ENCODE measurements at regions not wholly inside any gene's neighbourhood (a gene's known extent, or its start where the extent isn't known, plus 50 kb on each side); places are given as distances from the start of the nearest gene placed in this dataset.
A peak's percentile ranks its signal among the peaks of the same experiment; 100 is the strongest.
"Not testable (repeated sequence)": the region's sequence is repeated elsewhere in the genome, so short reads cannot be mapped to it uniquely, and the experiment has no call there.

GRCh38 chr3:145678401-145678800, 482.6 kb downstream of the PLOD2 start:
- no peaks in the 10 kb centered on the region for H3K4me1 ChIP-seq (ENCODE audit: control insufficient read depth, insufficient read depth, low read depth, low read length)
- H2BK15ac ChIP-seq (ENCODE audit: low read depth, poor library complexity, severe bottlenecking) = no peak overlapping the region
- no peak overlapping the region for H3K23ac ChIP-seq (ENCODE audit: low read length in 2 of 2)
- no peak overlapping the region for H4K8ac ChIP-seq (ENCODE audit: low read length)
- no peak overlapping the region for H2AFZ ChIP-seq (ENCODE audit: low read depth, low read length)
- H4K91ac ChIP-seq (ENCODE audit: low read length) = no peak overlapping the region
- H3K14ac ChIP-seq (ENCODE audit: low read length in 2 of 2) = no peak overlapping the region
- no peaks in the 10 kb centered on the region for H3K9me3 ChIP-seq (ENCODE audit: control insufficient read depth, low read length)
- no peak overlapping the region for H3K4me2 ChIP-seq (ENCODE audit: low read length, poor library complexity, severe bottlenecking)
- H2BK120ac ChIP-seq (ENCODE audit: low read depth, low read length) = no peak overlapping the region
- no CpG with 5 or more reads among the region's 1 CpG for WGBS
- H2BK5ac ChIP-seq (ENCODE audit: low read depth, low read length, poor library complexity, severe bottlenecking) = no peak overlapping the region
- no peak overlapping the region for H3K4me3 ChIP-seq (ENCODE audit: insufficient read depth in 1 of 2, low read depth in 1 of 2, low read length in 2 of 2)
- no peaks in the 10 kb centered on the region for H3K27me3 ChIP-seq (ENCODE audit: control insufficient read depth in 1 of 2, insufficient read depth in 1 of 2, low read length in 2 of 2)
- no peak overlapping the region for H3K18ac ChIP-seq (ENCODE audit: low read depth in 1 of 2, low read length in 2 of 2)
- no peaks in the 10 kb centered on the region for H3K79me1 ChIP-seq (replicated peaks; ENCODE audit: low read length, poor library complexity, severe bottlenecking)
- H3K27ac ChIP-seq (ENCODE audit: low read length, poor library complexity, severe bottlenecking) = no peak overlapping the region
- H2AK5ac ChIP-seq (ENCODE audit: low read length, severe bottlenecking) = no peak overlapping the region
- no peak overlapping the region for H2BK12ac ChIP-seq (ENCODE audit: low read length in 2 of 2)
- H3K4ac ChIP-seq (ENCODE audit: low read depth in 1 of 2, low read length in 2 of 2) = no peak overlapping the region
- H3K9ac ChIP-seq (ENCODE audit: low read length) = no peak overlapping the region
- DNase-seq = peak; percentile 81
- no peaks in the 10 kb centered on the region for H3K36me3 ChIP-seq (ENCODE audit: control insufficient read depth in 1 of 2, insufficient read depth in 2 of 2, low read depth in 1 of 2, low read length in 2 of 2)

- H2AK5ac ChIP-seq (ENCODE audit: low read length, severe bottlenecking) = no peak overlapping the region
- H3K79me1 ChIP-seq (replicated peaks; ENCODE audit: low read length, poor library complexity, severe bottlenecking) = no peaks in the 10 kb centered on the region
- H2BK12ac ChIP-seq (ENCODE audit: low read length in 2 of 2) = no peak overlapping the region
- no peak overlapping the region for H2AFZ ChIP-seq (ENCODE audit: low read depth, low read length)
- no peaks in the 10 kb centered on the region for H3K27me3 ChIP-seq (ENCODE audit: control insufficient read depth in 1 of 2, insufficient read depth in 1 of 2, low read length in 2 of 2)
- H4K8ac ChIP-seq (ENCODE audit: low read length) = no peak overlapping the region
- H3K4ac ChIP-seq (ENCODE audit: low read depth in 1 of 2, low read length in 2 of 2) = no peak overlapping the region
- 81% methylated on average over 3 of the region's 3 CpGs for WGBS
- no peak overlapping the region for H3K4me2 ChIP-seq (ENCODE audit: low read length, poor library complexity, severe bottlenecking)
- H2BK5ac ChIP-seq (ENCODE audit: low read depth, low read length, poor library complexity, severe bottlenecking) = no peak overlapping the region
- no peak overlapping the region for H3K4me3 ChIP-seq (ENCODE audit: insufficient read depth in 1 of 2, low read depth in 1 of 2, low read length in 2 of 2)
- H3K9ac ChIP-seq (ENCODE audit: low read length) = no peak overlapping the region
- no peak for DNase-seq
- no peaks in the 10 kb centered on the region for H3K9me3 ChIP-seq (ENCODE audit: control insufficient read depth, low read length)
- no peaks in the 10 kb centered on the region for H3K36me3 ChIP-seq (ENCODE audit: control insufficient read depth in 1 of 2, insufficient read depth in 2 of 2, low read depth in 1 of 2, low read length in 2 of 2)
- no peak overlapping the region for H2BK120ac ChIP-seq (ENCODE audit: low read depth, low read length)
- no peak overlapping the region for H4K91ac ChIP-seq (ENCODE audit: low read length)
- H3K18ac ChIP-seq (ENCODE audit: low read depth in 1 of 2, low read length in 2 of 2) = no peak overlapping the region
- H3K23ac ChIP-seq (ENCODE audit: low read length in 2 of 2) = no peak overlapping the region
- H3K14ac ChIP-seq (ENCODE audit: low read length in 2 of 2) = no peak overlapping the region
- no peak overlapping the region for H3K27ac ChIP-seq (ENCODE audit: low read length, poor library complexity, severe bottlenecking)
- no peak overlapping the region for H2BK15ac ChIP-seq (ENCODE audit: low read depth, poor library complexity, severe bottlenecking)
- no peaks in the 10 kb centered on the region for H3K4me1 ChIP-seq (ENCODE audit: control insufficient read depth, insufficient read depth, low read depth, low read length)
Measured at GRCh38 chr3:145681181-145681580, 479.8 kb downstream of the PLOD2 start.

GRCh38 chr3:145687978-145688377, 473.0 kb downstream of the PLOD2 start:
- not testable (repeated sequence) for H2BK12ac ChIP-seq (ENCODE audit: low read length in 2 of 2); H2BK120ac ChIP-seq (ENCODE audit: low read depth, low read length); H4K8ac ChIP-seq (ENCODE audit: low read length); H3K4me1 ChIP-seq (ENCODE audit: control insufficient read depth, insufficient read depth, low read depth, low read length); H3K9ac ChIP-seq (ENCODE audit: low read length); H3K4me2 ChIP-seq (ENCODE audit: low read length, poor library complexity, severe bottlenecking); H3K27ac ChIP-seq (ENCODE audit: low read length, poor library complexity, severe bottlenecking); H2AK5ac ChIP-seq (ENCODE audit: low read length, severe bottlenecking); H2BK15ac ChIP-seq (ENCODE audit: low read depth, poor library complexity, severe bottlenecking); H2AFZ ChIP-seq (ENCODE audit: low read depth, low read length); H2BK5ac ChIP-seq (ENCODE audit: low read depth, low read length, poor library complexity, severe bottlenecking); H3K27me3 ChIP-seq (ENCODE audit: control insufficient read depth in 1 of 2, insufficient read depth in 1 of 2, low read length in 2 of 2); H3K18ac ChIP-seq (ENCODE audit: low read depth in 1 of 2, low read length in 2 of 2); H3K9me3 ChIP-seq (ENCODE audit: control insufficient read depth, low read length); H3K14ac ChIP-seq (ENCODE audit: low read length in 2 of 2); H3K36me3 ChIP-seq (ENCODE audit: control insufficient read depth in 1 of 2, insufficient read depth in 2 of 2, low read depth in 1 of 2, low read length in 2 of 2); H3K4ac ChIP-seq (ENCODE audit: low read depth in 1 of 2, low read length in 2 of 2); H3K23ac ChIP-seq (ENCODE audit: low read length in 2 of 2); H3K4me3 ChIP-seq (ENCODE audit: insufficient read depth in 1 of 2, low read depth in 1 of 2, low read length in 2 of 2); H4K91ac ChIP-seq (ENCODE audit: low read length); H3K79me1 ChIP-seq (replicated peaks; ENCODE audit: low read length, poor library complexity, severe bottlenecking); DNase-seq
- WGBS = 75% methylated on average over 3 of the region's 3 CpGs

GRCh38 chr3:145692751-145693150, 468.2 kb downstream of the PLOD2 start:
- Histone ChIP-seq H3K9me3 (ENCODE audit: control insufficient read depth, low read length) (no peaks in the 10 kb centered on the region), H4K8ac (ENCODE audit: low read length) (no peak overlapping the region), H3K27ac (ENCODE audit: low read length, poor library complexity, severe bottlenecking) (no peak overlapping the region), H2AFZ (ENCODE audit: low read depth, low read length) (no peak overlapping the region), H3K4me2 (ENCODE audit: low read length, poor library complexity, severe bottlenecking) (no peak overlapping the region), H3K4ac (ENCODE audit: low read depth in 1 of 2, low read length in 2 of 2) (no peak overlapping the region), H2BK12ac (ENCODE audit: low read length in 2 of 2) (no peak overlapping the region), H3K4me1 (ENCODE audit: control insufficient read depth, insufficient read depth, low read depth, low read length) (no peaks in the 10 kb centered on the region), H3K14ac (ENCODE audit: low read length in 2 of 2) (no peak overlapping the region), H3K27me3 (ENCODE audit: control insufficient read depth in 1 of 2, insufficient read depth in 1 of 2, low read length in 2 of 2) (no peaks in the 10 kb centered on the region), H3K4me3 (ENCODE audit: insufficient read depth in 1 of 2, low read depth in 1 of 2, low read length in 2 of 2) (no peak overlapping the region), H3K23ac (ENCODE audit: low read length in 2 of 2) (no peak overlapping the region), H4K91ac (ENCODE audit: low read length) (no peak overlapping the region), H2BK120ac (ENCODE audit: low read depth, low read length) (no peak overlapping the region), H3K18ac (ENCODE audit: low read depth in 1 of 2, low read length in 2 of 2) (no peak overlapping the region), H2BK15ac (ENCODE audit: low read depth, poor library complexity, severe bottlenecking) (no peak overlapping the region), H2BK5ac (ENCODE audit: low read depth, low read length, poor library complexity, severe bottlenecking) (no peak overlapping the region), H3K36me3 (ENCODE audit: control insufficient read depth in 1 of 2, insufficient read depth in 2 of 2, low read depth in 1 of 2, low read length in 2 of 2) (no peaks in the 10 kb centered on the region), H2AK5ac (ENCODE audit: low read length, severe bottlenecking) (no peak overlapping the region), H3K9ac (ENCODE audit: low read length) (no peak overlapping the region), H3K79me1 (replicated peaks; ENCODE audit: low read length, poor library complexity, severe bottlenecking) (no peaks in the 10 kb centered on the region)
- no peak for DNase-seq
- 100% methylated on average over 1 of the region's 2 CpGs for WGBS
